ENCODE measurements at regions not wholly inside any gene's neighbourhood (a gene's known extent, or its start where the extent isn't known, plus 50 kb on each side); places are given as distances from the start of the nearest gene placed in this dataset.

DNA sequence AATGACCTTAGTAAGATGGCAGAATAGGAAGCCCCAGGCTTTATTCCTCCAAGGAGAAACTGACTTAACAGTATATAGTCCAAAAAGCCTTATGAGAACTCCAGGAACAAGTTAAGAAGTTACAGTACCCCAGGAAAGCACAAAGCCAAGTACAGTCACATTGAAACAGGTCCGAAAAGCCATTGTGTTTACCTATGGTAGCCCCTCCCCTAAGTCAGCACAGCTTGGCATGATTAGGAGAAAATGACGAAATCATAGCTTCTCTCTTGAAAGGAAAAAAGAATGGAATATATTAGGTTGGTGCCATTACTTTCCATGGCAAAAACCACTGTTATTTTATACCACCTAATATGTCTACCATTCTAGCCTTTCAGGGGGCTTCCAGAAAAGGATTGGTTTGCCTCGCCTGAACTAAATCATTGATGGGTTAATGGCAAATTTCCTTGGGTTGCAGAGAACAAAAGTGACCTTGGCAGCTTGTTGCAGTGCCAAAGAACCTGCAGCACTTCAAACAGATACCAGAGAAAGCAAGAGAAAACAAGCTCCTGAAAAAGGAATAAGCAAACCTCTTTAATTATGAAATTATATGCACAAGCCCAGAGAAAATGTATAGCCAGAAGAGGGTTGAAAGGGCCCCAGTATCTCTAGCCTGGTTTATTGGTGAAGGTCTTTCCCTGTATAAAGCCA, 130.6 kb downstream of the PTCHD1 start:
- TF ChIP-seq, protein P1, sequence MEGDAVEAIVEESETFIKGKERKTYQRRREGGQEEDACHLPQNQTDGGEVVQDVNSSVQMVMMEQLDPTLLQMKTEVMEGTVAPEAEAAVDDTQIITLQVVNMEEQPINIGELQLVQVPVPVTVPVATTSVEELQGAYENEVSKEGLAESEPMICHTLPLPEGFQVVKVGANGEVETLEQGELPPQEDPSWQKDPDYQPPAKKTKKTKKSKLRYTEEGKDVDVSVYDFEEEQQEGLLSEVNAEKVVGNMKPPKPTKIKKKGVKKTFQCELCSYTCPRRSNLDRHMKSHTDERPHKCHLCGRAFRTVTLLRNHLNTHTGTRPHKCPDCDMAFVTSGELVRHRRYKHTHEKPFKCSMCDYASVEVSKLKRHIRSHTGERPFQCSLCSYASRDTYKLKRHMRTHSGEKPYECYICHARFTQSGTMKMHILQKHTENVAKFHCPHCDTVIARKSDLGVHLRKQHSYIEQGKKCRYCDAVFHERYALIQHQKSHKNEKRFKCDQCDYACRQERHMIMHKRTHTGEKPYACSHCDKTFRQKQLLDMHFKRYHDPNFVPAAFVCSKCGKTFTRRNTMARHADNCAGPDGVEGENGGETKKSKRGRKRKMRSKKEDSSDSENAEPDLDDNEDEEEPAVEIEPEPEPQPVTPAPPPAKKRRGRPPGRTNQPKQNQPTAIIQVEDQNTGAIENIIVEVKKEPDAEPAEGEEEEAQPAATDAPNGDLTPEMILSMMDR (IDR thresholded peaks at IDR 0.05; ENCODE audit: extremely low read depth in 1 of 2, insufficient read depth in 1 of 2, low read depth in 1 of 2, low read length in 2 of 2), result no peak
- no peak for TF ChIP-seq POLR2AphosphoS5 (IDR thresholded peaks at IDR 0.05; ENCODE audit: insufficient read depth, low read depth, low read length)
- no peak for TF ChIP-seq POLR2A (IDR thresholded peaks at IDR 0.05; ENCODE audit: low read depth, low read length)
- TF ChIP-seq MYC (IDR thresholded peaks at IDR 0.05; ENCODE audit: low read depth, low read length), result no peak
- no peak for TF ChIP-seq GATA2 (IDR thresholded peaks at IDR 0.05; ENCODE audit: insufficient read depth, insufficient read length, low read depth, low read length)
- TF ChIP-seq FOS (IDR thresholded peaks at IDR 0.05; ENCODE audit: borderline replicate concordance, insufficient read depth, low read length), result no peak
- TF ChIP-seq JUN (IDR thresholded peaks at IDR 0.05; ENCODE audit: borderline replicate concordance, insufficient read depth, insufficient read length, low read depth), result no peak
- no peak for TF ChIP-seq EZH2 (IDR thresholded peaks at IDR 0.05; ENCODE audit: borderline replicate concordance, low read depth, low read length, severe bottlenecking)
- TF ChIP-seq MAX (IDR thresholded peaks at IDR 0.05; ENCODE audit: insufficient read depth, insufficient read length), result no peak

All from endothelial cell of umbilical vein (primary cell).